ENCODE measurements at regions not wholly inside any gene's neighbourhood (a gene's known extent, or its start where the extent isn't known, plus 50 kb on each side); places are given as distances from the start of the nearest gene placed in this dataset.

DNA sequence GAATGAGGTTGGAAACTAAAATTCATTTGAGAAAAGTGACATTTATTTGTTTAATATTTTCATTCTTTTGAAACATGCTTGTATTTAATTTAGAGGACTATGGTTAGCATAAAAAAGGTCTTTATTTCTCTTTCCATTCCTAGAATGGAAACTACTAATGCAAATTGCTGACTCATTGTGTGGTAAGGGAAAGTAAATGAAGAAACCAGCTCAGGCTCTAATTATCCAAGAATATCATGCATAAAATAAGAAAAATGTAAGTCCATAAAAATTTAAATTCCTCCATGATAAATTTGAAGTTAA is 777.0 kb upstream of the SLITRK1 start:
- H4K20me1 ChIP-seq (ENCODE audit: insufficient read depth), result no peaks in the 10 kb centered on the region
- intact Hi-C loops (cut with micrococcal nuclease), result no loop called here
- no peak overlapping the region for H3K27ac ChIP-seq (ENCODE audit: low read depth, low read length)
- no TSS peak for BruUV-seq (replicated peaks)
- ATAC-seq, result no peak
- H2AFZ ChIP-seq (ENCODE audit: low read depth, low read length, poor library complexity, severe bottlenecking), result no peak overlapping the region
- no peak overlapping the region for H3K9ac ChIP-seq (ENCODE audit: low read length)
- H3K9me3 ChIP-seq (ENCODE audit: control insufficient read depth in 1 of 2, insufficient read depth in 1 of 2, low read depth in 1 of 2, low read length in 2 of 2), result no peaks in the 10 kb centered on the region
- no peak for DNase-seq (ENCODE audit: low read depth, low spot score)
- TF ChIP-seq YY1 (IDR thresholded peaks at IDR 0.05; ENCODE audit: extremely low read depth, insufficient replicate concordance, low read depth, low read length) (no peak), ZNF274 (IDR thresholded peaks at IDR 0.05; ENCODE audit: low read depth, low read length) (no peak)
- RAD21 ChIA-PET (ENCODE audit: low non-redundant PET in 1 of 2, low total read pairs in 2 of 2, uncharacterized antibody in 2 of 2, unreplicated experiment in 2 of 2), result no interaction called here
- H3K4me1 ChIP-seq (ENCODE audit: control insufficient read depth in 1 of 2, insufficient read depth in 2 of 2, low read length in 2 of 2), result no peaks in the 10 kb centered on the region
- no peaks in the 10 kb centered on the region for H3K36me3 ChIP-seq (ENCODE audit: control insufficient read depth in 1 of 2, insufficient read depth in 2 of 2, low read length in 2 of 2)
- H3K4me2 ChIP-seq (ENCODE audit: low read length), result no peak overlapping the region
- H3K4me3 ChIP-seq (replicated peaks in 1 of 2; ENCODE audit: low read depth in 1 of 2, low read length in 2 of 2), result no peak overlapping the region
- POLR2A ChIA-PET, result no interaction called here
- no peaks in the 10 kb centered on the region for H3K27me3 ChIP-seq (ENCODE audit: insufficient read depth, low read length)
- H3K79me2 ChIP-seq (ENCODE audit: insufficient read depth, low read length), result no peaks in the 10 kb centered on the region
- CTCF ChIA-PET, result no interaction called here
- H3K9me2 ChIP-seq (ENCODE audit: insufficient read depth), result no peaks in the 10 kb centered on the region

DNA sequence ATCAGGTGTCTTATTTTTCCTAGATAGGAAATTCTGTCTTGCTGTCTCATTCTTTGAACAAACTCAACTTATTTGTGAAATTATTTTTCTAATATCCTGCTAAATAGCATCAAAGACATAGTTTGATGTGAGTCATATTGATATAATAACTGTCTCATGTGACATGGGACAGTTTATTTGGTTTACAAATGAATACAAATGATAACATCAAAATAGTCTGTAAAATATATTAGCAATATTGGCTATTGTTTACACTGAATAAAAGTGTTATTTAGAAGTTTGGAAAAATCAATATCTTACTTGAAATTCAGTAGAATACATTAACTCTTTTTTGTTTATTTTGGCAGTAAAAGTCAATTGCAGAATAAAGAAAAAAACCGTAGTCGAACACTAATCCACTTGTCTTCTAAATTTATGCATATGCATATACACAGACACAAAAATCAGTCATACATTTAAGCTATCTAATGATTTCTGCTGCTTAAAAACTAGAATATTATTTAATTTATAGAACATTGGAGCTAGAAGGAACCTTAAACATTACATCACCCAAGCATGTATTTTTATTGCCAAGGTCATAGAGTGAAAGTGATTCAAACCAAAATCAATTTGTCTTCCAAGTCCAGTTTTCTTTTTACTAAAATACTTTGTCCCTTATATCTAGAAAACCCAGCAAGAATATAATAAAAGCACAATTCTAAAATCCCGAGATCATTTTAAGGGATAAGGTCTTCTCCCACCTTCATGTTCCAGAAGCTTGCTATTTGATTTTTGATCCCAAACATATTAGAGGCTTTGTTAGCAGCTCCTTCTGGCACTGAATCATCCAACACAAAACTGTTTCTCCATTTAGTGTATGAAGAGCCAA is 776.5 kb upstream of the SLITRK1 start:
- DNase-seq (ENCODE audit: low read depth, low spot score) (no peak), ATAC-seq (no peak)
- H3K9me2 ChIP-seq (ENCODE audit: insufficient read depth), result no peaks in the 10 kb centered on the region
- H3K9me3 ChIP-seq (ENCODE audit: control insufficient read depth in 1 of 2, insufficient read depth in 1 of 2, low read depth in 1 of 2, low read length in 2 of 2), result no peaks in the 10 kb centered on the region
- H2AFZ ChIP-seq (ENCODE audit: low read depth, low read length, poor library complexity, severe bottlenecking), result no peak overlapping the region
- ChIA-PET POLR2A (no interaction called here), CTCF (no interaction called here), RAD21 (ENCODE audit: low non-redundant PET in 1 of 2, low total read pairs in 2 of 2, uncharacterized antibody in 2 of 2, unreplicated experiment in 2 of 2) (no interaction called here)
- intact Hi-C loops (cut with micrococcal nuclease), result no loop called here
- no peak overlapping the region for H3K27ac ChIP-seq (ENCODE audit: low read depth, low read length)
- H4K20me1 ChIP-seq (ENCODE audit: insufficient read depth), result no peaks in the 10 kb centered on the region
- no TSS peak for BruUV-seq (replicated peaks)
- H3K36me3 ChIP-seq (ENCODE audit: control insufficient read depth in 1 of 2, insufficient read depth in 2 of 2, low read length in 2 of 2), result no peaks in the 10 kb centered on the region
- H3K79me2 ChIP-seq (ENCODE audit: insufficient read depth, low read length), result no peaks in the 10 kb centered on the region
- no peaks in the 10 kb centered on the region for H3K4me1 ChIP-seq (ENCODE audit: control insufficient read depth in 1 of 2, insufficient read depth in 2 of 2, low read length in 2 of 2)
- H3K4me3 ChIP-seq (replicated peaks in 1 of 2; ENCODE audit: low read depth in 1 of 2, low read length in 2 of 2), result no peak overlapping the region
- H3K9ac ChIP-seq (ENCODE audit: low read length), result no peak overlapping the region
- H3K27me3 ChIP-seq (ENCODE audit: insufficient read depth, low read length), result no peaks in the 10 kb centered on the region
- no peak overlapping the region for H3K4me2 ChIP-seq (ENCODE audit: low read length)
- TF ChIP-seq, protein P1, sequence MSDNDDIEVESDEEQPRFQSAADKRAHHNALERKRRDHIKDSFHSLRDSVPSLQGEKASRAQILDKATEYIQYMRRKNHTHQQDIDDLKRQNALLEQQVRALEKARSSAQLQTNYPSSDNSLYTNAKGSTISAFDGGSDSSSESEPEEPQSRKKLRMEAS (IDR thresholded peaks at IDR 0.05), result no peak
- no peak for TF ChIP-seq ELF1 (IDR thresholded peaks at IDR 0.05; ENCODE audit: borderline replicate concordance, low read depth)
- TF ChIP-seq, protein P2, sequence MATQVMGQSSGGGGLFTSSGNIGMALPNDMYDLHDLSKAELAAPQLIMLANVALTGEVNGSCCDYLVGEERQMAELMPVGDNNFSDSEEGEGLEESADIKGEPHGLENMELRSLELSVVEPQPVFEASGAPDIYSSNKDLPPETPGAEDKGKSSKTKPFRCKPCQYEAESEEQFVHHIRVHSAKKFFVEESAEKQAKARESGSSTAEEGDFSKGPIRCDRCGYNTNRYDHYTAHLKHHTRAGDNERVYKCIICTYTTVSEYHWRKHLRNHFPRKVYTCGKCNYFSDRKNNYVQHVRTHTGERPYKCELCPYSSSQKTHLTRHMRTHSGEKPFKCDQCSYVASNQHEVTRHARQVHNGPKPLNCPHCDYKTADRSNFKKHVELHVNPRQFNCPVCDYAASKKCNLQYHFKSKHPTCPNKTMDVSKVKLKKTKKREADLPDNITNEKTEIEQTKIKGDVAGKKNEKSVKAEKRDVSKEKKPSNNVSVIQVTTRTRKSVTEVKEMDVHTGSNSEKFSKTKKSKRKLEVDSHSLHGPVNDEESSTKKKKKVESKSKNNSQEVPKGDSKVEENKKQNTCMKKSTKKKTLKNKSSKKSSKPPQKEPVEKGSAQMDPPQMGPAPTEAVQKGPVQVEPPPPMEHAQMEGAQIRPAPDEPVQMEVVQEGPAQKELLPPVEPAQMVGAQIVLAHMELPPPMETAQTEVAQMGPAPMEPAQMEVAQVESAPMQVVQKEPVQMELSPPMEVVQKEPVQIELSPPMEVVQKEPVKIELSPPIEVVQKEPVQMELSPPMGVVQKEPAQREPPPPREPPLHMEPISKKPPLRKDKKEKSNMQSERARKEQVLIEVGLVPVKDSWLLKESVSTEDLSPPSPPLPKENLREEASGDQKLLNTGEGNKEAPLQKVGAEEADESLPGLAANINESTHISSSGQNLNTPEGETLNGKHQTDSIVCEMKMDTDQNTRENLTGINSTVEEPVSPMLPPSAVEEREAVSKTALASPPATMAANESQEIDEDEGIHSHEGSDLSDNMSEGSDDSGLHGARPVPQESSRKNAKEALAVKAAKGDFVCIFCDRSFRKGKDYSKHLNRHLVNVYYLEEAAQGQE (IDR thresholded peaks at IDR 0.05; ENCODE audit: low read depth), result no peak
- no peak for TF ChIP-seq RAD21 (IDR thresholded peaks at IDR 0.05; ENCODE audit: low read depth)
- TF ChIP-seq SIN3A (IDR thresholded peaks at IDR 0.05; ENCODE audit: low read depth), result no peak
- no peak for TF ChIP-seq ZNF274 (IDR thresholded peaks at IDR 0.05; ENCODE audit: low read depth, low read length)
- no peak for TF ChIP-seq SRF (IDR thresholded peaks at IDR 0.05; ENCODE audit: low read depth)
- TF ChIP-seq, protein P3, sequence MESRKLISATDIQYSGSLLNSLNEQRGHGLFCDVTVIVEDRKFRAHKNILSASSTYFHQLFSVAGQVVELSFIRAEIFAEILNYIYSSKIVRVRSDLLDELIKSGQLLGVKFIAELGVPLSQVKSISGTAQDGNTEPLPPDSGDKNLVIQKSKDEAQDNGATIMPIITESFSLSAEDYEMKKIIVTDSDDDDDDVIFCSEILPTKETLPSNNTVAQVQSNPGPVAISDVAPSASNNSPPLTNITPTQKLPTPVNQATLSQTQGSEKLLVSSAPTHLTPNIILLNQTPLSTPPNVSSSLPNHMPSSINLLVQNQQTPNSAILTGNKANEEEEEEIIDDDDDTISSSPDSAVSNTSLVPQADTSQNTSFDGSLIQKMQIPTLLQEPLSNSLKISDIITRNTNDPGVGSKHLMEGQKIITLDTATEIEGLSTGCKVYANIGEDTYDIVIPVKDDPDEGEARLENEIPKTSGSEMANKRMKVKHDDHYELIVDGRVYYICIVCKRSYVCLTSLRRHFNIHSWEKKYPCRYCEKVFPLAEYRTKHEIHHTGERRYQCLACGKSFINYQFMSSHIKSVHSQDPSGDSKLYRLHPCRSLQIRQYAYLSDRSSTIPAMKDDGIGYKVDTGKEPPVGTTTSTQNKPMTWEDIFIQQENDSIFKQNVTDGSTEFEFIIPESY (IDR thresholded peaks at IDR 0.05; ENCODE audit: extremely low read depth, insufficient replicate concordance, low read length), result no peak
- no peak for TF ChIP-seq POLR2A (IDR thresholded peaks at IDR 0.05; ENCODE audit: borderline replicate concordance, extremely low read depth, insufficient read depth, insufficient read length)
- no peak for TF ChIP-seq CBX3 (IDR thresholded peaks at IDR 0.05; ENCODE audit: low read depth)
- TF ChIP-seq ZFX (IDR thresholded peaks at IDR 0.05), result no peak
- no peak for TF ChIP-seq EZH2phosphoT487 (IDR thresholded peaks at IDR 0.05; ENCODE audit: borderline replicate concordance)
- no peak for TF ChIP-seq SP1 (IDR thresholded peaks at IDR 0.05; ENCODE audit: low read depth)
- TF ChIP-seq POLR2AphosphoS5 (IDR thresholded peaks at IDR 0.05; ENCODE audit: low read depth, low read length), result no peak
- TF ChIP-seq JUND (IDR thresholded peaks at IDR 0.05), result no peak
- no peak for TF ChIP-seq CEBPB (IDR thresholded peaks at IDR 0.05; ENCODE audit: low read depth)

Data from HCT116 (cell line).